Peyer's patch (tissue), 4 donors: ENCODE measurements at regions not wholly inside any gene's neighbourhood (a gene's known extent, or its start where the extent isn't known, plus 50 kb on each side); places are given as distances from the start of the nearest gene placed in this dataset.

Experiments
- CTCF ChIP-seq, 6 experiments: fragments of 450-650 bp in 4 of 6; fragments of 200-600 bp in 2 of 6; sonication (generic) in 1 of 6; IDR thresholded peaks; one replicate each; pipeline ENCODE4 v1.5.1; 2017 to 2019; ENCODE audit warnings: antibody characterized with exemption in 6 of 6, mild to moderate bottlenecking in 3 of 6, moderate library complexity in 1 of 6
- POLR2A ChIP-seq, 2 donors: fragments of 450-650 bp; IDR thresholded peaks; one replicate each; pipeline ENCODE4 v1.5.1; 2017; ENCODE audit warnings: antibody characterized with exemption in 2 of 2, mild to moderate bottlenecking in 2 of 2, moderate library complexity in 2 of 2

GRCh38 chr4:19752599-19752998 is 499.1 kb upstream of the SLIT2 start:
- TF ChIP-seq CTCF (IDR thresholded peaks at IDR 0.05) (no peak), POLR2A (IDR thresholded peaks at IDR 0.05) (no peak)
